TTC549 (cell line): ENCODE measurements at regions not wholly inside any gene's neighbourhood (a gene's known extent, or its start where the extent isn't known, plus 50 kb on each side); places are given as distances from the start of the nearest gene placed in this dataset.

ENCODE experiments used
- FAIRE-seq: peaks from 2 replicates; lab custom pipeline; 2012; peaks lifted over from hg19 to GRCh38; lab: Jason Lieb, UNC

DNA sequence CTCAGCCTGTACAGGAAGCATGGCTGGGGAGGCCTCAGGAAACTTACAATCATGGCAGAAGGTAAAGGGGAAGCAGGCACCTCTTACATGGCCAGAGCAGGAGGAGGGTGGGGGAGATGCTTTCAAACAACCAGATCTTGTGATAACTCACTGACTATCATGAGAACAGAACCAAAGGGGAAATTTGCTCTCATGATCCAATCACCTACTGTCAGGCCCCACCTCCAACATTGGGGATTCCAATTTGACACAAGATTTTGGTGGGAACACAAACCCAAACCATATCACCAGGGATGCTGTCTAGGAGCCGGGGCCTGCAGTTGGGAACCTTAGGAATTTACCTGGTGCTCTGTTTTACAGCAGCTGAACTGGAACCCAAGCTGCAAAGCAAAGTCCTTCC, 191.1 kb upstream of the CITED2 start:
- FAIRE-seq: no peak

DNA sequence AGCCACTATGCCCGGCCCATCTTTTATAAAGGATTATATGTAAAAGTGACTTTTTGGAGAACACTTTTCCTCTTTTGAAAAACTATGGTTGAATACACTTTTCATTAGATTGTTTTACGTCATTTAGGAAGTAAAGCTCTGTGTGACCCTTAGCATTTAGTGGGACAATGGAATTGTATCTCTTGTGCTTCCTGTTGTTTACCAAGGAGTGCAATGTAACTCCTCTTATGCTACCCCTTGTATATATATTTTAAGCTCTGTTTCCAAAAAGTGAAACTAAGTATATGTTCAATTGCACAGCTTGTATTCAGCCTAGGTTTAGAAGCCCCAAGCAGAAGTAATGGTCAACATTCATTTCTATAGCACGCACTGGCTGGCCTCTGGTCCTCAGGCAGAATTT, 183.1 kb upstream of the CITED2 start:
- FAIRE-seq: no peak

DNA sequence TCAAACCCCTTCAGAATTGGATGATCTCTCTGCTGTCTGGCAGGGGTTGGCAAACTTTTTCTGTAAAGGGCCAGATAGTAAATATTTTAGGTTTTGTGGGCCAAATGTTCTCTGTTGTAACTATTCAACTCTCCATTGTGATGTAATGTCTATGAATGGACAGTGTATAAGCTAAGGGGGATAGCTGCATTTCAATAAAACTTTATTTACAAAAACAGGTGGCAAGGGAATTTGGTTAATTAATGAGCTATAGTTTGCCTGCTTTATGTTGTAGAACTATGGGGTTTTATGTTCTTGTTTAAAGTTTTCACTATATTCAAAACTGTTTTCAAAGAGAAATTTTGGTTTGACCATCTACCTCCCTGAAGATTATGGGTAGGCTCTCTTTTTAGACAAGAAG, 182.1 kb upstream of the CITED2 start:
- no peak for FAIRE-seq

DNA sequence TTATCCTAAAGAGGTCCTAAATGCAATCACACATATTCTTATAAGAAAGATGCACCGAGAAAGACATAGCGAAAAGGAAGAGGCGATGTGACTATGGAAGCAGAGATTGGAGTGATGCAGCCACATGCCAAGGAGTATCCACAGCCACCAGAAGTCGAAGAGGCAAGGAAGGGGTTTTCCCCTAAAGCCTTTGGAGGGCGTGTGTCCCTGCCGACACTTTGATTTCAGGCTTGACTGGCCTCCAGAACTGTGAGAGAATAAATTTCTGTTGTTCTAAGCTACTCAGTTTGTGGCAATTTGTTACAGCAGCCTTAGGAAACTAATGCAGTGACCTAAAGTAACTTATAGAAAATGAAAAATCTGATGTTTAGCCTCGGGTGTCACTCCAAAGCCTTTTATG, 179.5 kb upstream of the CITED2 start:
- no peak for FAIRE-seq

DNA sequence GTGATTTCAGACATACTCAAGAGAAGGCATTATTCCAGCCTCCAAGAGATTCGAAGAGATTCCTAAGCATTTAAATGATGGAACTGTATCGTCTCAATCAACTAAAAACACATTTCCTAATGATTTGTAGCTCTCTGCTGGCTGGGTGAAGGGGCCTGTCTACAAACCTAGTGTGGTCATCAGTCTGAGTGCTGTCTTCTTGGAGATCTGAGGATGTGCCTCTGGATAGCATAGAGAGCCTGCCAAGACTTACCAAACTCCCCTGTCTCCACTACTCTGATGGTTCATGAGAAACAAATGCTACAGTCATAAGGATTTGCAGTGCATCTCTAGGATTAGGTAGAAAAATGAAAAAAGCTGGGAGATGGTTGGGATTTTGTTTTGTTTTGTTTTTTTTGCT, 176.9 kb upstream of the CITED2 start:
- no peak for FAIRE-seq

DNA sequence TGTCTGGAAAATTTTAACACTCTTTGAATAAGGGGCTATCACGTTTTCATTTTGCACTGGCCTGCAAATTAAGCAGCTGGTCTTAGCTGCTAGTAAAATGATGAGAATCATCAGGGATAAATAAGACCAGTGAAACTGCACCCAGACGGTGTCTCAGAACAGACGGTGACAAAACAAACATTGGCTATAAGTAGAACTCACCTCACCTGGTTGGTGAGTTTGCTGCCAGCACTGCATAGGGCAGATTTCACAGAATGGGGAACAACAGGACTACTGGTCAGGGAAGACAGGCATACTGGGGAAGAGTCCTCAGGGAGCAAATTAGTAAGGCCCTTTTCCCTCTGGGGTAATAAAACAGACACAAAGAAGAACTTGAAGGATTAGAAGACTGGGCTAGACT, 175.9 kb upstream of the CITED2 start:
- no peak for FAIRE-seq

DNA sequence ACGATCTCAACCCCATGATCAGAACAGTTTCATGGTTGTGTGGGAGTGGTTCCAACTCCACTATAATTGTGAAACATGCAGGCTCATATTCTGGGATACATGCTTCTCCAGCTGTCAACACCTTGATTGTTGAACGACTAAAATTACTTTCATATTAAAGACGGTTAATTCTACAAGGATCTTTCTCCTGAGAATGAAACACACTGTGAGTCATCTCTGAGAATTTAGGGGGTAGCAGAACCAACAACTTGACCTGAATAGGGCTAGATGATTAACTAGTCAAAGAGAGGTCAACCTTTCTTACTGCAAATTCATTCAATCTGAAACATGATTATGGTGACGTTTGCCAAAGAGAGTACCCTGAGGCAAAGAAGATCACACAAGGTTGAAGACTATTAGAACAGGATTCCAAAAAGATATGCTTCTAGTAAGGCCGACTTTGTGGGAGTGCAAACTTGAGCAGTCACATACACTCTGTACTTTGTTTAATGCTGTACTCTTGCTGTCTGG, 175.2 kb upstream of the CITED2 start:
- FAIRE-seq: no peak

DNA sequence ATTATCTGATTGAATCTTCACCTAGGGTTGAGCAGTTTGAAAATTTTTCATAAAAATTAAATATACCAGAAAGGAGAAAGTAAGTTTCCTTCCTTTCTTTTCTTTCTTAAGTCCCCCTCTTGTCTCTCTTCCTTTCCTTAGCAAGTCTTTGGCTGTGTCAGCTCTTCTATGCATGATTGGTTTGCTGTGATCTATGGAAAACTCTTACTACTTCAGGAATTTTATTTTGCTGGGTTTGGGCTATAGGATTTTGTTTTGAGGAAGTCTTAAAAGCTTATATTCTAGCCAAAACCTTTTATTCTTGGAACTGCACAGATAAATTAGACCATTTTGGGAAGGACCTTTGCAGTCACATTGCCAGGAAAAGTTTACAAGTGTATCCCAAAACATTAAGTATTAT, 173.4 kb upstream of the CITED2 start:
- FAIRE-seq: no peak

DNA sequence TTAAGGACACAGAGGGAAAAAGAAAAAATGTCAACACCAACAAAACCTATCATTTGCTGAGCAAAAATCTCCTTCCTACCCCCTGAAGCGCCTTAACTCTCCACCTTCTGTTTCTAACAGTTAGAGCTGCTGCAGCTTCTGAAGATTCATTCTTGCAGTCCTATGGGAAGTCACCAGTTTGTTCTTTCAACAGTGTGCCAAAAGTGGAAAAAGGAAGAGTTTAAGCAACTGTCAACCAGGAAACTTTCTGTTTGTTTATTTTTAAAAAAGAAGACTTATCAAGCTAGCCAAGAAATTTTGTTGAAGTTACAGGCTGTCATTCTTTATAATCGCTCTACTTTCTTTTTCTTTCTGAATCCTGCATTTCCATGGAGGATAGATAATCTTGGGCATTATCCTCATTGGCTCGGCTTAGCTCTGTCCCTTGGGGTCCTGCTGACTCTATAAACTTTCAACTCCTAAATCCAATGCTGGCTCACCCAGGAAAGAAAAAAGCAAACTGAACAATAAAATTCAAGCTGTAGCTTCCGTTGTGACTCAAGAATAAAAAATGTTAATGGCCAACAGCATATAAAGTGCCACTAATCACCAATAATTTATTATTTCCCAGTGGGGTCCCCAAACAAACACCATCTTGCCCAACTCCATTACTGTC, 172.8 kb upstream of the CITED2 start:
- FAIRE-seq: no peak

DNA sequence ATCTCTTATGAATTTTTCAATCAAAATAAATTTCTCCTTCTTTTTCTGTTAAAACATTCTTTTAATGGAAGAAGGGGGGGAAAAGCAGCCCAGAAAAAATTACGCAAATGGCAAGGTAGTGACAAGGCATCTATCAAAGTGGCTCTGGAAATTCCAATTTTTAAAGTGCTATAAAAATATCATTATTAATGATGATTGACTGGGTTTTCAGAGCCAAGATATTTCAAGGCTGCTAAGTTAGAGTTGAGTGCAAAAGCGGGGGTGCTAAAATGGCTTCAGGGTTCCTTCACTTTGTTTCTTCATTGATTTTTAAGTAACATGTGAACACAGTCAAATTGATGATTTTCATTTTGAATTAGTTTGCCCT, 171.6 kb upstream of the CITED2 start:
- no peak for FAIRE-seq

DNA sequence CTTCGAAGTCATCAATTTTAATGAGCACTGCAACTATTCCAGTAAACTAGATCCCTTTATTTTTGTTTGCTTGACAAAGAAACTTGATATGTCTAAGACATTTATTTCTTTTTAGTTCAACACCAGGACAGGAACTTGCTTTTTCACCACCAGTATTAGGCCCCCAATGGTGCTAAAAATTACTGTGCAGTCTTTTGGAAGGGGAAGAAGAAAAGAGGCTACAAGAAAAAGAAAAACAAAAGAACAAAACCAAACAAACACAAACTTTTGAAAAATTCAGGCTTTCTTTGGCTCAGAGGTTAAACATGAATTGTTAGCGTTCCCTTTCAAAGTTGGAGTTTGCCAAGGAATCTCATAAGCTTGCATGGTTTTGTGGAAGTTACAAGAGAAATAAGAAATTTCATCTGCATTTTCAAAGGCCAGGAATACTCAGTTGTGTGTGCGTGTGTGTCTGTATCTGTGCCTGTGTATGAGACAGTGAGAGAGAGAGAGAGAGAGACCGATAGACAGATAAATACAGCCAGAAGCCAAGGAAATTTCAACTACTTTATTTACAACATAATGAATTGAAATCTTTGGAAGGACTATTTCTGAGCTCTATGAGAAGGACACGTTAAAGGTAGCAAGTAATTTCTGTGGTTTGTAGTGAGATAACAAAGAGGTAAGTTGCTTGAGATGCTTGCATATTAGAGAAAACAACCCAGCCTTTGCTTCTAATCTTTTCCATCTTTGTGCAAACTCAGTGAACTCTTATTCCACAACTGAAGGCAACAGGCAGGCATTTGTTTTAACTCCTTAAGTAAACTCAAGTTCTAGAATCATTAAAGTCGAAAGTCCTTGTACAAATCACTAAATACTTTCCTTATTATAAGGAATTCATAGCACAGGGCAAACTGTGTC, 171.0 kb upstream of the CITED2 start:
- FAIRE-seq: no peak

DNA sequence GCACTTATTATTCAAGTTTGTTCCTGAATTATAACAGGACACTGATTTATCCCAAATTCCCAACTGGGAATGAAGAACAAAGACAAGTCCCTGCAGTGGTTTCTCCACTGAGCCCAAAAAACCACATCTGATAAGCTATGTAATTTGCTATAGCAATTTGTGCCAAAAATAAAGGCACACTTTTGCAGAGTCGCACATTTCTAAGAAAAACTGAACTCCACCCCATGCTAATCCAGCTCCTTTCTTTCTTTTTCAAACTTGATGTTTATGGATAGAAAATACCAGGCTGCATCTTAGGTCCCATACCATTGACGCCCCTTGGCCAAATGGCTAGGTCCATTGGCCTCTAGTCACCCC, 170.2 kb upstream of the CITED2 start:
- FAIRE-seq: no peak

DNA sequence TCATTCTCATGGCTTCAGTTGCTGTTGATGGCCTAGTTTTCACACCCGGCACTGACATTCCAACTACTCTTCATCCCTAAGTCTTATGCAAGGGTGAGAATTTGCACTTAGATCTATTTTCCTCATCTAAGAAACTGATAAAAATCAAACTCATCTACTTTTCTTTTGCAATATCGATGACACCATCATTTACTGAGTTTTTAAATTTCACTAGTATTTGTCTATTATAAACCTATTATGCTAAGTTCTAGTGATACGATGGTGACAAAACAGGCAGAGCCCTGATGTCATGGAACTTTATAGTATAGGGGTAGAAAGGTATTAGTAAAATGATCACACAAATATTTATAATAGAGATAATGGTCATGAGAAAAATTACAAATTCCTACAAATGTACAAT, 167.9 kb upstream of the CITED2 start:
- no peak for FAIRE-seq

DNA sequence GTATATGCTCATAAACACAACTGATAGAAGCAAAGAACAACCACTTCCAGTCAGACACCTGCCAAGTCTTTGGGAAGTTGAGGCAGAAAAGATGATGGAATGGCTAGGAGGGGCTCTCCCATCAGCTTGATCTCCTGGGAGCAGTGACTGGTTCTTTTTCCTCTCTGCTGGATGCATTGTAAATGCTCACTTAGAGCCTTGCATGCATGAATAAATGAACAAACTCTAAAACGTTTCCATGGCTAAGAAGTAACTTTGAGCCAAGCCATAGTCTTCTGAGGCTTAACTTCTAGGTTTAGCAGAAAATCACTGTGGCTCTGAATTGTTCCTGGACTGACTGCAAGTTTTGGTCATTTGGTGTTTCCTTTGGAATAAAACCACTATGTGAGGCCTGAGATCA, 166.4 kb upstream of the CITED2 start:
- FAIRE-seq: no peak

DNA sequence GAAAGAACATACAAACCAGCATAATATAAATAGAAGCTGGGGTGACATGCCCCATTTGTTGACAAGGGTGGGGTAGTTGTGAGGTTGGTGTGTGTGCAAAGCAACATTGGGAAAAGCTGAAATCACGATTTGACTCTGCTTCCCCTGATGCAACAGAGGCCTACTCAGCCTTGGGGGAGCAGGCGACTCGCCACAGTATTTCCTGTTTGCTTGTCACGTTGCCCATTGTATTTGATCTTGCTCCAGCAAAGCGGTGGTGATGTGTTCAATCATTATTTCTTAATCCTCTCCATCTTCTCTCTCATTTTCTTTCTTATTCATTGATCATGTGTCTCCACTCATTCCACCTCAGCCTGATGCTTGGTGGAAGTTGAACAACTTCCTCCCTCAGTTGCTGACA, 165.8 kb upstream of the CITED2 start:
- FAIRE-seq: no peak

DNA sequence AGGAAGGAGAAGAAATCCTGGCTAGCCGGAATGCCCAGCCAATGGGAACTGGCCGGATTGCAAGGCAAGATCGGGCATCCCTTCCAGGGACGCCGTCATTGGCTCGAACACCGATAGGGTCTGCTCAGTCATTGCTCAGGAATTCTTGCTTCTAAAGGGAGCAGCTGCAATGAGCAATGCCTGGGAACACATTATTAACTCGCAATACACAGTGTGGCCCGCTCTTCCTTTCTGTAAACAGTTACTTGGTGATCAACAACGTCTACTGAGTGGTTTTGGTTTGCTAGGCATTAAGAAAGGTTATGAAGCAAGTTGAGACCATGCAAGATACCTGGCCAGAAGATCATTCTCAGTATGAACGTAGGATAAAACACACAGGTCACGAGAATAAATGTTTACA, 165.4 kb upstream of the CITED2 start:
- FAIRE-seq: no peak

DNA sequence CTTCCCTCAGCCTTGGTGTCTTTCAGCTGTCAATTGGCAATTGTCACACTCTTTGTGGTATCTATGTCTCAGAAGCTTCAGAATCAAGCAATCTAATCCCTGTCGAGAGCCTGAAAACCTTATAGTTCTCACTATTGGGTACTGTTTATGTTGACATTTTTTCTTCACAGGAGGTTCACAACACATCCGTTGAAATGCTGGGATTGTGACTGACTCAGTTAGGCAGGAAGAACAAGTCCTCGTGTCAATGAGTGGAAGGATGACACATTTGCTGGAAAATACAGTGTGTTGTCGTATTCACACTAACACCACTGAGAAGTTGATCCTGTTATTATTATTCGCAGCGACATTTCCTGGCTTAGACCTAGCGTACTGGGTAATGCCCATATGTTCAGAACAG, 163.9 kb upstream of the CITED2 start:
- no peak for FAIRE-seq

DNA sequence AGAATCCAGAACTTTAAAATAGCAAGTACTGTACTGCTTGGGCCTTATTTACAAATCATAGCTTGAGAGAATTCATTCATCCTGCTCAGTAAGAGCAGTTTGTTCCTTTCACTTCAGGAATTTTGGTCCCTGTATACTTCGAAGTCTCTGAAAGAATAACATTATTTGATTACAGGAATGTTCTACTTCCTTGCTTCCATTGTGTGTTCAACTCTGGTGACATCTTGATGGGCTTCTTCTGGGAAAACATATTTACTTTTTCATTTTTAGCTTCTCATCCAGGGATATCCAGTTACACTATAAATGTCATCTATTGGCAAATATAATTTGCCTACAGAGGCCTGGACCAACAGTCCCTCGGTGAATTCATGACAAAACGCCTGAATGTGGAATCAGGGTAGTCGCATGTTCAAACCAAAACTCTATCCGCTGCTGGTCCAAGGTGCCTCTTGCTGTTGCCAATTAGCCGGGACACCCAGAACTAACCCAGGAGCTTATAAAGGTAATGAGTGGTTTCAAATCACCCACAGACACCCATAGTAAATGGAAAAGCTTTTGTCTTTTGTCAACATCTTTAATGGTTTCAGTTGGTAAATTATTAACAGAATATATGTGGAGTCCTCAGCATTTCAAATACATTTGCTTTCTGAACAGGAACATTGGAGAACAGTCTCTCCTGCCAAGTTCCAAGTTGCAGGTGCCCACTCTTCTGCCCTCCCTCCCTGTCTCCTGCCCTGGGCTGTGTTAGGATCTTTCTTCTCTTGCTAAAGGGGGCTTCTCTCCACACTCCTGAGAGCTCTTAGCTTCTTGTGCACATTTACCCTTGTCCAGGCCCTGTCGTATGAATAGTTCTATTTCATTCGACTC, 162.5 kb upstream of the CITED2 start:
- no peak for FAIRE-seq

DNA sequence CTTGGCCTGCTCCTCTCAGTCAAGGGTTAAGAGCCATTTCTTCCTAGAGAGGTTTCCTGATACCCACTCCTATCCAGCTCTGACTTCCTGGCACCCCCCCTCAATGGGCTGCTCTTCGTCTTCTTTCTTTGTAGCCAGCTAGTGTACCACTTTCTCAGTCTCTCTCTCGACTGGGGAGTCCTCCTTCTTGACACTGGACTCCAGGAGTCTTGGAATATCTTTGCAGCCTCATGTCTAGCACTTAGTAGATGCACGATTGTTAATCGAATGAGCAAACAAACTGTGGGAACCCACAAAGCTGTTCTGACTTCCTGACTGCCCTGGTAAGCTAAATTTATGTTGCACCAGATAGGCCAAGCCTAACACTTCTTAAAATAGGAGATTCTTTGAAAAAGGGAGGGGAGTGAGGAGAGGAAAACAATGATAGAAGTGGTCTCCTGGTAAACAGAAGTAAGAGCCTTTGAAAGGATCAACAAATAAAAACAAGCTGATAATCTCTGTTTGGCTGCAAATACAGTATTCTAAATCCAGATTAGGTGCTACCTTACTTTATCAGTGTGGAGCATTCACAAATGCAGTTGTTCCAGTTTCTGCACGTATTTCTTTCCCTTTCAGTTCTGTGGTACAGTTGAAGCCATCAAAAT, 160.1 kb upstream of the CITED2 start:
- no peak for FAIRE-seq

DNA sequence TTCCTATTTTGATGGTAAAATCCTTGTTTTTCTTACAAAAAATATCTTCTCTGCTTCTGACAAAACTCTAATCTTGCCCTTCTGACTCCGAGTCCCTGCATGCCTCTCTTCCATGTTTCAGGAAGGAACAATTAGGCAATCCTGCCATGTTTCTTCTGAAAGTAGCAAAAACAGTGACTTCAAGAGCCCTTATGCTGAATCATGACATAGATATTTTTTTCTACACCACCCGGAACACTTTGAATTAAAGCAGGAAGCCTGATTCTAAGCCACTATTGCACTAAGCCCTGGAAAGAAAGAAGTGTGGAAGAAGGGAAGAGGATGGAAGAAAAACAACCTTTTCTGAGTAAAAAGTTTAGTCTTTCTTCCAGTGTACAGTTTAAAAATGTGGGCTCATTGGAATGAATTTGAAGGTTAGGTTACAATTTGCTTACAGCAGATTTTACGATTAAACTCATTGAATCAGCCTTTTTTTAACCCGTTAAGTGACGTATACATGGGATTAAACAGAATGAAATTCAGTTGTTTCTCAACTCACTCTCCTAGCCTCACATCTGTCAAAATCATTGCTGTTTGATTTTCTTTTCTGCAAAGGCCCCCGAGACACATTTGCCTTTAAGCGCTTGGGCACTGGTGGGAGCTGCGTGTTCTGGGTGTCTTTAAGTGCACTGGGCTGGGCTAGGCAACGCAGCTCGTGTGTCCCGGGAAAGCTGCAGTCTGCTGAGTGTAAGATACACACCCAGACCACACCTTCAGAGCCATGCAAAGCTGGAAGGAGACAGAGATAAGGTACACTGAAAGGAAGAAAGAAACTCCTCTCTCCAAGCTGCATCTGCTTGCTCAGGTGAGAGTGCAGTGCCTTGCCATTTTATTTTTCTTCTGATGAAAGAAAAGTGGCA, 159.4 kb upstream of the CITED2 start:
- FAIRE-seq: no peak

DNA sequence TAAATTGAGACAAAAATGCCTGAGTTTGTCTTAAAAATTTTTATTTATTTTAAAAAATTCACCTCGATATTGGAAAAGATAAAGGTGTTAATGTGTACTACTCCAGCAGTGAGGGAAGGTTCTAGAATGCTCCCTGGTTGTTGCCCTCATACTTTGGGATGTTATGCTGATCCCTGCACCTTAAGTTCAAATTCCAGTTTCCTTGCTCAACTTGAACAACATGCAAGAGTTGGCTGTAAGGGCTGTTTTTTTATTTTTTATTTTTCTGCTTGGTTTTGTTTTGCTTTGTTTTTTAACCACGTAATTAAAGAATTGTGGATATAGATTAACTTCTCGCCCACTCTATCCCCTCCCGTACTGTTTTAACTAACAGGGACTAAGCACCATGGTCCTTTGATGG, 158.7 kb upstream of the CITED2 start:
- no peak for FAIRE-seq
